GM19438 (cell line): ENCODE measurements at regions not wholly inside any gene's neighbourhood (a gene's known extent, or its start where the extent isn't known, plus 50 kb on each side); places are given as distances from the start of the nearest gene placed in this dataset.
A peak's percentile ranks its signal among the peaks of the same experiment; 100 is the strongest.

Experiments
- ATAC-seq: cut with Tn5 transposase; IDR thresholded peaks from one replicate; pipeline ENCODE4 v1.9.1; 2021; ENCODE audit warnings: low read depth; ENCODE audit not compliant: unreplicated experiment

- ATAC-seq: no peak
These were observed 111.8 kb downstream of the B3GNT2 start for GRCh38 chr2:62307469-62308389.

GRCh38 chr2:62306751-62307468, 111.0 kb downstream of the B3GNT2 start:
- ATAC-seq: no peak

GRCh38 chr2:62305421-62306176, 109.7 kb downstream of the B3GNT2 start:
- no peak for ATAC-seq

GRCh38 chr2:62304429-62305417, 108.8 kb downstream of the B3GNT2 start:
- no peak for ATAC-seq

GRCh38 chr2:62303788-62304187, 107.9 kb downstream of the B3GNT2 start:
- no peak for ATAC-seq

GRCh38 chr2:62302631-62303435, 106.9 kb downstream of the B3GNT2 start:
- no peak for ATAC-seq

- ATAC-seq: no peak
These were observed 105.0 kb downstream of the B3GNT2 start for GRCh38 chr2:62300925-62301324.

GRCh38 chr2:62297624-62298010, 101.7 kb downstream of the B3GNT2 start:
- ATAC-seq: no peak

GRCh38 chr2:62296832-62297623, 101.1 kb downstream of the B3GNT2 start:
- ATAC-seq: no peak

GRCh38 chr2:62296034-62296831, 100.3 kb downstream of the B3GNT2 start:
- no peak for ATAC-seq

- peak; percentile 71 for ATAC-seq
These were observed 97.8 kb downstream of the B3GNT2 start for GRCh38 chr2:62293490-62294271.

- no peak for ATAC-seq
These were observed 97.2 kb downstream of the B3GNT2 start for GRCh38 chr2:62293151-62293489.

- no peak for ATAC-seq
These were observed 96.3 kb downstream of the B3GNT2 start for GRCh38 chr2:62292190-62292589.

- ATAC-seq: no peak
These were observed 95.7 kb downstream of the B3GNT2 start for GRCh38 chr2:62291517-62292137.

GRCh38 chr2:62291052-62291451, 95.1 kb downstream of the B3GNT2 start:
- ATAC-seq: no peak
